HepG2 (cell line): ENCODE measurements at regions not wholly inside any gene's neighbourhood (a gene's known extent, or its start where the extent isn't known, plus 50 kb on each side); places are given as distances from the start of the nearest gene placed in this dataset.

Experiments
- ADNP ChIP-seq: sonication (generic); formaldehyde crosslinking; IDR thresholded peaks from 2 replicates; pipeline ENCODE4 v1.4.0; 2020; ENCODE audit warnings: missing genetic modification reagents
- CEBPB ChIP-seq: IDR thresholded peaks from 2 replicates; pipeline ENCODE4 v1.6.1; 2011; ENCODE audit warnings: low read depth, low read length, improper control_type of control experiment, borderline replicate concordance
- DMAP1 ChIP-seq: IDR thresholded peaks from 2 replicates; pipeline ENCODE4 v1.6.1; 2016
- ELK4 ChIP-seq: sonication (generic); formaldehyde crosslinking; IDR thresholded peaks from 2 replicates; pipeline ENCODE4 v1.9.0; 2021; ENCODE audit warnings: missing genetic modification reagents, borderline replicate concordance
- FOXP1 ChIP-seq, 2 experiments: fragments of 450-650 bp in 1 of 2; IDR thresholded peaks; 2 replicates each; pipeline ENCODE4 v1.6.1; 2017 to 2018; ENCODE audit warnings: antibody characterized with exemption in 1 of 2
- JDP2 ChIP-seq: sonication (generic); formaldehyde crosslinking; IDR thresholded peaks from 2 replicates; pipeline ENCODE4 v1.8.1; 2022; ENCODE audit warnings: missing genetic modification reagents, borderline replicate concordance
- KMT2A ChIP-seq: sonication (generic); formaldehyde crosslinking; IDR thresholded peaks from 2 replicates; pipeline ENCODE4 v1.4.0; 2020; ENCODE audit warnings: missing genetic modification reagents
- TERF1 ChIP-seq: sonication (generic); formaldehyde crosslinking; IDR thresholded peaks from 2 replicates; pipeline ENCODE4 v1.8.0; 2022; ENCODE audit warnings: mild to moderate bottlenecking, missing genetic modification reagents, moderate library complexity
- TRAFD1 ChIP-seq: sonication (generic); formaldehyde crosslinking; IDR thresholded peaks from 2 replicates; pipeline ENCODE4 v1.5.1; 2020; ENCODE audit warnings: missing genetic modification reagents, mild to moderate bottlenecking, borderline replicate concordance
- ZEB1 ChIP-seq: IDR thresholded peaks from 2 replicates; pipeline ENCODE4 v1.6.1; 2012; ENCODE audit warnings: mild to moderate bottlenecking, low read depth, inconsistent platforms; ENCODE audit not compliant: insufficient replicate concordance
- ZFP1 ChIP-seq: IDR thresholded peaks from 2 replicates; pipeline ENCODE4 v1.6.1; 2016
- ZFY ChIP-seq: sonication (generic); formaldehyde crosslinking; IDR thresholded peaks from 2 replicates; pipeline ENCODE4 v1.4.0; 2020; ENCODE audit warnings: missing genetic modification reagents
- ZNF407 ChIP-seq: sonication (generic); formaldehyde crosslinking; IDR thresholded peaks from one replicate; pipeline ENCODE4 v1.5.1; 2020; ENCODE audit warnings: mild to moderate bottlenecking, missing genetic modification reagents; ENCODE audit errors: not compliant biosample characterization
- ZNF512 ChIP-seq: sonication (generic); formaldehyde crosslinking; IDR thresholded peaks from 2 replicates; pipeline ENCODE4 v1.4.0; 2020; ENCODE audit warnings: mild to moderate bottlenecking, missing genetic modification reagents
- ZNF746 ChIP-seq: sonication (generic); formaldehyde crosslinking; IDR thresholded peaks from 2 replicates; pipeline ENCODE4 v1.8.0; 2022; ENCODE audit warnings: mild to moderate bottlenecking, missing genetic modification reagents

GRCh38 chr20:50456452-50457324 is 53.5 kb upstream of the PTPN1 start (continued):
- TF ChIP-seq TRAFD1 = no peak
- TF ChIP-seq CEBPB = no peak
- TF ChIP-seq TERF1 = no peak
- TF ChIP-seq ADNP (CRISPR knock-in tag) = peak; percentile 98
- TF ChIP-seq ZNF512 (CRISPR knock-in tag) = no peak
- no peak for TF ChIP-seq ELK4
- TF ChIP-seq FOXP1 (IDR thresholded peaks at IDR 0.05) = no peak
- TF ChIP-seq FOXP1 (CRISPR knock-in tag; IDR thresholded peaks at IDR 0.05) = no peak
- no peak; the same call in 1 of the 2 replicates for TF ChIP-seq ZNF746 (CRISPR knock-in tag)
- TF ChIP-seq ZFY (CRISPR knock-in tag) = no peak; the same call in 1 of the 2 replicates
- peak; percentile 10 for TF ChIP-seq ZNF407 (CRISPR knock-in tag)
- TF ChIP-seq JDP2 (CRISPR knock-in tag) = no peak
- TF ChIP-seq ZFP1 (CRISPR knock-in tag) = no peak
- peak; percentile 27 for TF ChIP-seq ZEB1
- no peak for TF ChIP-seq KMT2A (CRISPR knock-in tag)
- TF ChIP-seq DMAP1 (CRISPR knock-in tag) = no peak
